K562 (cell line): ENCODE measurements at regions not wholly inside any gene's neighbourhood (a gene's known extent, or its start where the extent isn't known, plus 50 kb on each side); places are given as distances from the start of the nearest gene placed in this dataset.
A peak's percentile ranks its signal among the peaks of the same experiment; 100 is the strongest.

ENCODE experiments used
- ATAC-seq: fragments of 200-7000 bp; cut with Tn5 transposase; 3 replicates; pipeline ENCODE4 v1.9.1; 2020; ENCODE audit warnings: moderate library complexity
- BruUV-seq: library from RNA; stranded (reverse); fragments of 400-500 nt; replicated peaks from 2 replicates; lab custom pipeline; 2021; lab: Mats Ljungman, UMichigan
- CTCF ChIA-PET: fragments of 300-600 bp; formaldehyde crosslinking; extraction: SDS; loops from one replicate; lab custom pipeline; 2021; ENCODE audit warnings: low intra/inter-chr PET ratio; lab: Yijun Ruan, JAX
- POLR2A ChIA-PET: fragments of 300-600, 350-650 bp; sonication (Branson Sonifier 250); formaldehyde crosslinking; extraction: SDS; loops from one replicate; lab custom pipeline; 2021; ENCODE audit warnings: antibody characterized with exemption, inconsistent platforms; lab: Yijun Ruan, JAX
- DNase-seq, 4 experiments: peaks; one replicate each; pipeline versions ENCODE4 v3.0.0 to v3.0.0-alpha.2; 2011 to 2018; ENCODE audit warnings: low spot score in 3 of 4, mixed read lengths in 3 of 4; ENCODE audit errors: extremely low read depth in 1 of 4
- FAIRE-seq: peaks from 2 replicates; lab custom pipeline; 2011; peaks lifted over from hg19 to GRCh38; lab: Jason Lieb, UNC
- H2AFZ ChIP-seq: 2 replicates; pipeline ENCODE4 v1.6.0; 2011; ENCODE audit warnings: low read depth, low read length, control low read depth, inconsistent platforms
- H3K27ac ChIP-seq: fragments of 200-600 bp; 3 replicates; pipeline ENCODE4 v1.8.0; 2011; ENCODE audit warnings: low read depth, mild to moderate bottlenecking, control low read depth, inconsistent platforms, low read length, moderate library complexity, mixed read lengths; ENCODE audit errors: extremely low read depth
- H3K27me3 ChIP-seq, 2 experiments: fragments of 300-600 bp in 1 of 2; 2 replicates in 1 of 2; 3 replicates in 1 of 2; pipeline versions ENCODE4 v1.6.0 to v1.8.0; 2011; ENCODE audit warnings: inconsistent platforms in 2 of 2, low read length in 2 of 2, mild to moderate bottlenecking in 1 of 2, mixed read lengths in 1 of 2, moderate library complexity in 1 of 2; ENCODE audit not compliant: control insufficient read depth in 2 of 2, insufficient read depth in 2 of 2
- H3K36me3 ChIP-seq: fragments of 300-600 bp; 3 replicates; pipeline ENCODE4 v1.8.0; 2011; ENCODE audit warnings: mild to moderate bottlenecking, low read length, inconsistent platforms; ENCODE audit not compliant: control insufficient read depth, insufficient read depth
- H3K4me1 ChIP-seq, 2 experiments: fragments of 200-600 bp in 1 of 2; replicated peaks in 1 of 2; 2 replicates in 1 of 2; 3 replicates in 1 of 2; pipeline versions ENCODE4 v1.5.1 to v1.8.0; 2011; ENCODE audit warnings: inconsistent platforms in 2 of 2, low read length in 2 of 2, mild to moderate bottlenecking in 1 of 2, mixed read lengths in 1 of 2, moderate library complexity in 1 of 2; ENCODE audit not compliant: control insufficient read depth in 2 of 2, insufficient read depth in 2 of 2
- H3K4me2 ChIP-seq: 2 replicates; pipeline ENCODE4 v1.6.1; 2011; ENCODE audit warnings: low read length, control low read depth, inconsistent platforms, mixed read lengths; ENCODE audit not compliant: insufficient read depth
- H3K4me3 ChIP-seq: fragments of 200-600 bp; sonication (generic), shearing (Covaris generic); 2 replicates; pipeline ENCODE4 v1.5.1; 2016; ENCODE audit warnings: control low read depth, inconsistent platforms
- H3K79me2 ChIP-seq: fragments of 200-600 bp; 3 replicates; pipeline ENCODE4 v1.8.0; 2011; ENCODE audit warnings: low read length, inconsistent platforms; ENCODE audit not compliant: control insufficient read depth, insufficient read depth
- H3K9ac ChIP-seq, 2 experiments: 2 replicates each; pipeline versions ENCODE4 v1.6.0 to v1.6.1; 2011; ENCODE audit warnings: low read depth in 2 of 2, low read length in 2 of 2, control low read depth in 1 of 2, inconsistent platforms in 1 of 2, mild to moderate bottlenecking in 1 of 2, mixed read lengths in 1 of 2; ENCODE audit not compliant: insufficient read depth in 1 of 2
- H3K9me1 ChIP-seq: one replicate; pipeline ENCODE4 v1.6.0; 2011; ENCODE audit warnings: inconsistent platforms, mild to moderate bottlenecking, low read length, moderate library complexity; ENCODE audit not compliant: control insufficient read depth, insufficient read depth
- H3K9me3 ChIP-seq: replicated peaks from 2 replicates; pipeline ENCODE4 v1.5.1; 2011; ENCODE audit warnings: low read depth, low read length, inconsistent platforms; ENCODE audit not compliant: control insufficient read depth, insufficient read depth
- H4K20me1 ChIP-seq: replicated peaks from 2 replicates; pipeline ENCODE4 v1.6.1; 2011; ENCODE audit warnings: low read length, inconsistent platforms, mixed read lengths; ENCODE audit not compliant: control insufficient read depth, insufficient read depth
- EZH2 ChIP-seq: IDR thresholded peaks from 2 replicates; pipeline ENCODE4 v1.6.1; 2012; ENCODE audit warnings: low read depth, mild to moderate bottlenecking, inconsistent platforms, low read length, borderline replicate concordance
- JUND ChIP-seq, 2 experiments: IDR thresholded peaks; 2 replicates in 1 of 2; 3 replicates in 1 of 2; pipeline ENCODE4 v1.6.1; 2011; ENCODE audit warnings: borderline replicate concordance in 2 of 2, low read depth in 2 of 2, low read length in 2 of 2, improper control_type of control experiment in 1 of 2, missing biosample characterization in 1 of 2, missing genetic modification characterization in 1 of 2, missing genetic modification reagents in 1 of 2
- MECOM ChIP-seq: fragments of 250-450 bp; sonication (Bioruptor Pico); IDR thresholded peaks from 2 replicates; pipeline ENCODE4 v1.8.0; 2022; ENCODE audit warnings: inconsistent platforms
- ZNF561 ChIP-seq: fragments of 450-650 bp; formaldehyde crosslinking; conservative IDR thresholded peaks from 2 replicates; pipeline ENCODE4 v1.4.0; 2020; ENCODE audit warnings: mild to moderate bottlenecking, moderate library complexity
- ZNF785 ChIP-seq: fragments of 250-450 bp; sonication (Bioruptor Pico); IDR thresholded peaks from 2 replicates; pipeline ENCODE4 v1.4.0; 2020; ENCODE audit warnings: mild to moderate bottlenecking
- WGBS: fragments of 100-300 bp; shearing (Covaris generic); methylation state at CpG from one replicate; pipeline ENCODE4 v1.1.6; 2016; ENCODE audit warnings: low coverage, mixed read lengths; ENCODE audit not compliant: insufficient coverage; ENCODE audit errors: missing lambda C conversion rate; 5-methylcytosine and 5-hydroxymethylcytosine counted together
- in situ Hi-C: fragments of 300-500 bp; cut with MboI; formaldehyde crosslinking; loops from 4 replicates; pipeline ENCODE4 v1.15.0; 2018; ENCODE audit warnings: inconsistent platforms, mixed read lengths
- intact Hi-C: fragments of 100-400 bp; cut with micrococcal nuclease; formaldehyde crosslinking; loops from 2 replicates; pipeline ENCODE4 v1.14.2; 2022
- TF ChIP-seq, protein P1 (sequence below): fragments of 450-650 bp; IDR thresholded peaks from 2 replicates; pipeline ENCODE4 v1.6.1; 2016; ENCODE audit warnings: mild to moderate bottlenecking, moderate library complexity
- TF ChIP-seq, protein P2 (sequence below), 2 experiments: fragments of 450-650 bp in 1 of 2; sonication (generic) in 1 of 2; formaldehyde crosslinking in 1 of 2; IDR thresholded peaks in 1 of 2; conservative IDR thresholded peaks in 1 of 2; 2 replicates each; pipeline versions ENCODE4 v1.6.1 to v1.8.1; 2016 to 2023; ENCODE audit warnings: mild to moderate bottlenecking in 2 of 2, moderate library complexity in 2 of 2, inconsistent platforms in 1 of 2, missing genetic modification reagents in 1 of 2

DNA sequence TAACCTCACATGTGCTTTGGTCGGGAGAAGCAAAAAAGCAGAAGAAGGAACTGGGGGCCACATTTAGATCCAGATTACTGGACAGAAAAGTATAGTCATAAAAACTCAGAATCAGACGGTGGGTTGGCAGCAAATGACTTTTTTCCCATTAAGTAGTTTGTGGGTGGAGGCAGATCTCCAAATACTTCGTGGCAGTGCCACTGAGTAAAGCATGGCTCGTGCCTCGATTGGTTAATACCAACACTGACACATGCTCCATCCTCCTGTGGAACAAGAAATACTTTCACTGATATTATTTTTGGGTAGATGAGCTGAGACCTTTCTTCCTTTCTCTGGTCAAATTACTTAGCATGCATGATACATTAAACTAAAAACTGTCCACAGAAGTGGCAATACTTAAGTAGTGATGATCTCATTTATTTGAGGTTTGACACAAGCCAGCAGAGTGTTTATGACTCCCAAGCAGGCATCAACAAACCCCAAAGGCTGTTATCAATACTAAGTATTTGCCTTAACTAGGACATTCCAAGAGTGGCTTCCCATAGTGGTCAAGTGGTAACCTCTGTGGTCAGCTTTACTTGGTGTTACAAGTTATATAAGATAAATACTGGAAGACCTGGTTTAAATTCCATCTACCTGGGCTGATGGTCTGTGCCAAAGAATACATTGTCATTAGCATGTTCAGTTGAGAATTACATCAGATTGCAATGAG, 500.0 kb upstream of the RUNX1 start:
- Histone ChIP-seq H3K36me3 (no peaks in the 10 kb centered on the region), H3K79me2 (no peaks in the 10 kb centered on the region), H3K4me3 (no peak overlapping the region), H3K4me1 (peaks cover 0 to 27% of the 10 kb centered on the region in 2 experiments; a peak in 2 of 5 replicates), H3K4me2 (no peak overlapping the region; the same call in 1 of the 2 replicates), H2AFZ (peak overlapping the region; percentile 83), H3K9ac (no peak overlapping the region), H3K27me3 (no peaks in the 10 kb centered on the region), H3K27ac (no peak overlapping the region), H3K9me1 (no peaks in the 10 kb centered on the region), H3K9me3 (peaks cover 6% of the 10 kb centered on the region; the same call in 1 of the 2 replicates), H4K20me1 (no peaks in the 10 kb centered on the region)
- intact Hi-C loops (no loop called here), in situ Hi-C loops (no loop called here)
- FAIRE-seq (no peak), ATAC-seq (no peak), DNase-seq (no peak)
- 38% methylated on average over 5 of the region's 5 CpGs for WGBS
- ChIA-PET POLR2A (interaction anchor here (0.6 to 2.1 kb wide), 6 partner anchors 14 to 934 kb away, joined by 3 to 4 read pairs (median 4); partner anchors contain the start of gene RCAN1), CTCF (no interaction called here)
- BruUV-seq: no TSS peak
- TF ChIP-seq JUND (IDR thresholded peaks at IDR 0.05; ENCODE audit: borderline replicate concordance, low read depth, low read length): no peak
- 0 out of 3 replicates have a peak, but pooled peaks have one; percentile 18 for TF ChIP-seq JUND (tag; IDR thresholded peaks at IDR 0.05; ENCODE audit: borderline replicate concordance, low read depth, low read length)
- TF ChIP-seq ZNF561 (CRISPR knock-in tag): no peak
- TF ChIP-seq MECOM (CRISPR knock-in tag): peak; percentile 59; the same call in 1 of the 2 replicates
- TF ChIP-seq, protein P1, sequence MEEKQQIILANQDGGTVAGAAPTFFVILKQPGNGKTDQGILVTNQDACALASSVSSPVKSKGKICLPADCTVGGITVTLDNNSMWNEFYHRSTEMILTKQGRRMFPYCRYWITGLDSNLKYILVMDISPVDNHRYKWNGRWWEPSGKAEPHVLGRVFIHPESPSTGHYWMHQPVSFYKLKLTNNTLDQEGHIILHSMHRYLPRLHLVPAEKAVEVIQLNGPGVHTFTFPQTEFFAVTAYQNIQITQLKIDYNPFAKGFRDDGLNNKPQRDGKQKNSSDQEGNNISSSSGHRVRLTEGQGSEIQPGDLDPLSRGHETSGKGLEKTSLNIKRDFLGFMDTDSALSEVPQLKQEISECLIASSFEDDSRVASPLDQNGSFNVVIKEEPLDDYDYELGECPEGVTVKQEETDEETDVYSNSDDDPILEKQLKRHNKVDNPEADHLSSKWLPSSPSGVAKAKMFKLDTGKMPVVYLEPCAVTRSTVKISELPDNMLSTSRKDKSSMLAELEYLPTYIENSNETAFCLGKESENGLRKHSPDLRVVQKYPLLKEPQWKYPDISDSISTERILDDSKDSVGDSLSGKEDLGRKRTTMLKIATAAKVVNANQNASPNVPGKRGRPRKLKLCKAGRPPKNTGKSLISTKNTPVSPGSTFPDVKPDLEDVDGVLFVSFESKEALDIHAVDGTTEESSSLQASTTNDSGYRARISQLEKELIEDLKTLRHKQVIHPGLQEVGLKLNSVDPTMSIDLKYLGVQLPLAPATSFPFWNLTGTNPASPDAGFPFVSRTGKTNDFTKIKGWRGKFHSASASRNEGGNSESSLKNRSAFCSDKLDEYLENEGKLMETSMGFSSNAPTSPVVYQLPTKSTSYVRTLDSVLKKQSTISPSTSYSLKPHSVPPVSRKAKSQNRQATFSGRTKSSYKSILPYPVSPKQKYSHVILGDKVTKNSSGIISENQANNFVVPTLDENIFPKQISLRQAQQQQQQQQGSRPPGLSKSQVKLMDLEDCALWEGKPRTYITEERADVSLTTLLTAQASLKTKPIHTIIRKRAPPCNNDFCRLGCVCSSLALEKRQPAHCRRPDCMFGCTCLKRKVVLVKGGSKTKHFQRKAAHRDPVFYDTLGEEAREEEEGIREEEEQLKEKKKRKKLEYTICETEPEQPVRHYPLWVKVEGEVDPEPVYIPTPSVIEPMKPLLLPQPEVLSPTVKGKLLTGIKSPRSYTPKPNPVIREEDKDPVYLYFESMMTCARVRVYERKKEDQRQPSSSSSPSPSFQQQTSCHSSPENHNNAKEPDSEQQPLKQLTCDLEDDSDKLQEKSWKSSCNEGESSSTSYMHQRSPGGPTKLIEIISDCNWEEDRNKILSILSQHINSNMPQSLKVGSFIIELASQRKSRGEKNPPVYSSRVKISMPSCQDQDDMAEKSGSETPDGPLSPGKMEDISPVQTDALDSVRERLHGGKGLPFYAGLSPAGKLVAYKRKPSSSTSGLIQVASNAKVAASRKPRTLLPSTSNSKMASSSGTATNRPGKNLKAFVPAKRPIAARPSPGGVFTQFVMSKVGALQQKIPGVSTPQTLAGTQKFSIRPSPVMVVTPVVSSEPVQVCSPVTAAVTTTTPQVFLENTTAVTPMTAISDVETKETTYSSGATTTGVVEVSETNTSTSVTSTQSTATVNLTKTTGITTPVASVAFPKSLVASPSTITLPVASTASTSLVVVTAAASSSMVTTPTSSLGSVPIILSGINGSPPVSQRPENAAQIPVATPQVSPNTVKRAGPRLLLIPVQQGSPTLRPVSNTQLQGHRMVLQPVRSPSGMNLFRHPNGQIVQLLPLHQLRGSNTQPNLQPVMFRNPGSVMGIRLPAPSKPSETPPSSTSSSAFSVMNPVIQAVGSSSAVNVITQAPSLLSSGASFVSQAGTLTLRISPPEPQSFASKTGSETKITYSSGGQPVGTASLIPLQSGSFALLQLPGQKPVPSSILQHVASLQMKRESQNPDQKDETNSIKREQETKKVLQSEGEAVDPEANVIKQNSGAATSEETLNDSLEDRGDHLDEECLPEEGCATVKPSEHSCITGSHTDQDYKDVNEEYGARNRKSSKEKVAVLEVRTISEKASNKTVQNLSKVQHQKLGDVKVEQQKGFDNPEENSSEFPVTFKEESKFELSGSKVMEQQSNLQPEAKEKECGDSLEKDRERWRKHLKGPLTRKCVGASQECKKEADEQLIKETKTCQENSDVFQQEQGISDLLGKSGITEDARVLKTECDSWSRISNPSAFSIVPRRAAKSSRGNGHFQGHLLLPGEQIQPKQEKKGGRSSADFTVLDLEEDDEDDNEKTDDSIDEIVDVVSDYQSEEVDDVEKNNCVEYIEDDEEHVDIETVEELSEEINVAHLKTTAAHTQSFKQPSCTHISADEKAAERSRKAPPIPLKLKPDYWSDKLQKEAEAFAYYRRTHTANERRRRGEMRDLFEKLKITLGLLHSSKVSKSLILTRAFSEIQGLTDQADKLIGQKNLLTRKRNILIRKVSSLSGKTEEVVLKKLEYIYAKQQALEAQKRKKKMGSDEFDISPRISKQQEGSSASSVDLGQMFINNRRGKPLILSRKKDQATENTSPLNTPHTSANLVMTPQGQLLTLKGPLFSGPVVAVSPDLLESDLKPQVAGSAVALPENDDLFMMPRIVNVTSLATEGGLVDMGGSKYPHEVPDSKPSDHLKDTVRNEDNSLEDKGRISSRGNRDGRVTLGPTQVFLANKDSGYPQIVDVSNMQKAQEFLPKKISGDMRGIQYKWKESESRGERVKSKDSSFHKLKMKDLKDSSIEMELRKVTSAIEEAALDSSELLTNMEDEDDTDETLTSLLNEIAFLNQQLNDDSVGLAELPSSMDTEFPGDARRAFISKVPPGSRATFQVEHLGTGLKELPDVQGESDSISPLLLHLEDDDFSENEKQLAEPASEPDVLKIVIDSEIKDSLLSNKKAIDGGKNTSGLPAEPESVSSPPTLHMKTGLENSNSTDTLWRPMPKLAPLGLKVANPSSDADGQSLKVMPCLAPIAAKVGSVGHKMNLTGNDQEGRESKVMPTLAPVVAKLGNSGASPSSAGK: peak; percentile 38
- TF ChIP-seq EZH2: no peak
- TF ChIP-seq, protein P2, sequence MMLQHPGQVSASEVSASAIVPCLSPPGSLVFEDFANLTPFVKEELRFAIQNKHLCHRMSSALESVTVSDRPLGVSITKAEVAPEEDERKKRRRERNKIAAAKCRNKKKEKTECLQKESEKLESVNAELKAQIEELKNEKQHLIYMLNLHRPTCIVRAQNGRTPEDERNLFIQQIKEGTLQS (IDR thresholded peaks at IDR 0.05): peak; percentile 40; the same call in 1 of the 2 replicates
- TF ChIP-seq, protein P2 (CRISPR knock-in tag; conservative IDR thresholded peaks at IDR 0.05): no peak
- no peak for TF ChIP-seq ZNF785 (CRISPR knock-in tag)
